Dendritic cell treated with granulocyte-macrophage colony-stimulating factor and Interleukin-4, amounts not matched to agents 40 ng/mL and 50 ng/mL, for 4 days (primary cell): ENCODE measurements at regions not wholly inside any gene's neighbourhood (a gene's known extent, or its start where the extent isn't known, plus 50 kb on each side); places are given as distances from the start of the nearest gene placed in this dataset.

Source experiments
- H3K27ac Mint-ChIP-seq: one replicate; pipeline ENCODE4 v1.8.0; 2022; ENCODE audit warnings: mild to moderate bottlenecking, mixed read lengths
- H3K27me3 Mint-ChIP-seq: one replicate; pipeline ENCODE4 v1.8.0; 2022; ENCODE audit warnings: mild to moderate bottlenecking, mixed read lengths
- H3K36me3 Mint-ChIP-seq: one replicate; pipeline ENCODE4 v1.8.0; 2022; ENCODE audit warnings: low read depth, mixed read lengths
- H3K4me1 Mint-ChIP-seq: one replicate; pipeline ENCODE4 v1.8.0; 2022; ENCODE audit warnings: low read depth, mixed read lengths
- H3K4me3 Mint-ChIP-seq: one replicate; pipeline ENCODE4 v1.8.0; 2022; ENCODE audit warnings: mild to moderate bottlenecking, moderate library complexity, mixed read lengths
- H3K9me3 Mint-ChIP-seq: one replicate; pipeline ENCODE4 v1.8.0; 2022; ENCODE audit warnings: mixed read lengths
- intact Hi-C: fragments of 100-400 bp; cut with micrococcal nuclease; formaldehyde crosslinking; loops from one replicate; pipeline ENCODE4 v1.15.0; 2022

DNA sequence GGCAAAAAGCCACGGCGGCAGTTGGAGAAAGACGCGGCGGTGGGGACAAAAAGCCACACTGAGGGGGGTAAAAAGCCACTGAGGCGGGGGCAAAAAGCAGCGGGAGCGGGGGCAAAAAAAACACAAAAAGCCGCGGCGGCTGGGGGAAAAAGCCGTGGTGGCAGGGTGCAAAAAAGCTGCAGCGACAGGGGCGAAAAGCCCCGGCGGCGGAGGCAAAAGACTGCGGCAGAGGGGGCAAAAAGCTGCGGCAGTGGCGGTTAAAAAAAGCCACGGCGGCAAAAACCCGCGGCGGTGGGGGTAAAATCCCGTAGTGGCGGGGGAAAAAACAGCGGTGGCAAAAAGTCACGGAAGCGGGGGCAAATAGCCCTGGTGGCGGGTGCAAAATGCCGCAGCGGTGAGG, 527.3 kb downstream of the ZNF33B start:
- intact Hi-C loops, result no loop called here
- Mint-ChIP-seq H3K27ac (no peak overlapping the region), H3K4me3 (no peak overlapping the region), H3K4me1 (no peaks in the 10 kb centered on the region), H3K36me3 (no peaks in the 10 kb centered on the region), H3K27me3 (no peaks in the 10 kb centered on the region), H3K9me3 (peaks cover 47% of the 10 kb centered on the region)
